SK-N-SH treated with all-trans-retinoic acid at 6 μM for 48 hours (cell line): ENCODE measurements at regions not wholly inside any gene's neighbourhood (a gene's known extent, or its start where the extent isn't known, plus 50 kb on each side); places are given as distances from the start of the nearest gene placed in this dataset.

Experiments
- ATAC-seq: fragments of 200-7000 bp; cut with Tn5 transposase; 3 replicates; pipeline ENCODE4 v1.9.1; 2020; ENCODE audit warnings: mild to moderate bottlenecking, moderate library complexity
- BACH2 ChIP-seq: fragments of 250-450 bp; sonication (Bioruptor Pico); IDR thresholded peaks from 2 replicates; pipeline ENCODE4 v1.9.0; 2021; ENCODE audit warnings: mild to moderate bottlenecking, borderline replicate concordance
- CSDC2 ChIP-seq: fragments of 250-450 bp; sonication (Bioruptor Pico); IDR thresholded peaks from 2 replicates; pipeline ENCODE4 v1.5.0; 2020; ENCODE audit warnings: mild to moderate bottlenecking, moderate library complexity
- CSRNP3 ChIP-seq: fragments of 250-450 bp; sonication (Bioruptor Pico); IDR thresholded peaks from 2 replicates; pipeline ENCODE4 v1.5.1; 2021; ENCODE audit warnings: mild to moderate bottlenecking, moderate library complexity
- ESRRG ChIP-seq: fragments of 250-450 bp; sonication (Bioruptor Pico); IDR thresholded peaks from 2 replicates; pipeline ENCODE4 v1.6.1; 2021; ENCODE audit warnings: mild to moderate bottlenecking
- GLIS3 ChIP-seq: fragments of 250-450 bp; sonication (Bioruptor Pico); IDR thresholded peaks from 2 replicates; pipeline ENCODE4 v1.5.0; 2020; ENCODE audit warnings: mild to moderate bottlenecking, moderate library complexity
- ISL1 ChIP-seq: fragments of 250-450 bp; sonication (Bioruptor Pico); IDR thresholded peaks from 2 replicates; pipeline ENCODE4 v2.1.2; 2022; ENCODE audit warnings: mild to moderate bottlenecking, moderate library complexity
- OSR1 ChIP-seq: fragments of 250-450 bp; sonication (Bioruptor Pico); IDR thresholded peaks from 2 replicates; pipeline ENCODE4 v1.8.0; 2022; ENCODE audit warnings: moderate library complexity, mild to moderate bottlenecking, inconsistent platforms
- POU6F1 ChIP-seq: fragments of 250-450 bp; sonication (Bioruptor Pico); IDR thresholded peaks from 2 replicates; pipeline ENCODE4 v1.8.0; 2021; ENCODE audit warnings: low read depth, mild to moderate bottlenecking, moderate library complexity, borderline replicate concordance
- PPARA ChIP-seq: fragments of 250-450 bp; sonication (Bioruptor Pico); IDR thresholded peaks from 2 replicates; pipeline ENCODE4 v1.5.0; 2020; ENCODE audit warnings: mild to moderate bottlenecking, borderline replicate concordance
- RARB ChIP-seq: fragments of 250-450 bp; sonication (Bioruptor Pico); IDR thresholded peaks from 2 replicates; pipeline ENCODE4 v1.8.0; 2021; ENCODE audit warnings: mild to moderate bottlenecking, moderate library complexity
- SNAI2 ChIP-seq: fragments of 250-450 bp; sonication (Bioruptor Pico); IDR thresholded peaks from 2 replicates; pipeline ENCODE4 v1.5.0; 2020; ENCODE audit warnings: mild to moderate bottlenecking, moderate library complexity
- TCF4 ChIP-seq: fragments of 250-450 bp; sonication (Bioruptor Pico); IDR thresholded peaks from 2 replicates; pipeline ENCODE4 v1.8.0; 2021; ENCODE audit warnings: mild to moderate bottlenecking, moderate library complexity, borderline replicate concordance
- TOX ChIP-seq: fragments of 250-450 bp; sonication (Bioruptor Pico); IDR thresholded peaks from 2 replicates; pipeline ENCODE4 v1.8.0; 2021; ENCODE audit warnings: mild to moderate bottlenecking, moderate library complexity, borderline replicate concordance
- TSHZ2 ChIP-seq: fragments of 250-450 bp; sonication (Bioruptor Pico); IDR thresholded peaks from 2 replicates; pipeline ENCODE4 v1.5.0; 2020; ENCODE audit warnings: mild to moderate bottlenecking, moderate library complexity
- ZC3H10 ChIP-seq: fragments of 250-450 bp; sonication (Bioruptor Pico); IDR thresholded peaks from 2 replicates; pipeline ENCODE4 v1.5.1; 2021; ENCODE audit warnings: mild to moderate bottlenecking, moderate library complexity
- ZFP3 ChIP-seq: fragments of 250-450 bp; sonication (Bioruptor Pico); IDR thresholded peaks from 2 replicates; pipeline ENCODE4 v1.5.0; 2020; ENCODE audit warnings: mild to moderate bottlenecking, moderate library complexity
- ZFP30 ChIP-seq: fragments of 450-650 bp; formaldehyde crosslinking; IDR thresholded peaks from 2 replicates; pipeline ENCODE4 v1.5.0; 2022; ENCODE audit warnings: mild to moderate bottlenecking, moderate library complexity
- ZNF565 ChIP-seq: fragments of 450-650 bp; formaldehyde crosslinking; conservative IDR thresholded peaks from 2 replicates; pipeline ENCODE4 v1.5.0; 2020; ENCODE audit warnings: low read depth, mild to moderate bottlenecking, moderate library complexity
- ZNF70 ChIP-seq: fragments of 450-650 bp; formaldehyde crosslinking; IDR thresholded peaks from 2 replicates; pipeline ENCODE4 v1.5.0; 2020; ENCODE audit warnings: mild to moderate bottlenecking, moderate library complexity
- ZNF8 ChIP-seq: fragments of 450-650 bp; formaldehyde crosslinking; IDR thresholded peaks from 2 replicates; pipeline ENCODE4 v1.5.0; 2020; ENCODE audit warnings: mild to moderate bottlenecking, moderate library complexity
- TF ChIP-seq, protein P1 (sequence below): fragments of 250-450 bp; sonication (Bioruptor Pico); IDR thresholded peaks from 2 replicates; pipeline ENCODE4 v1.5.1; 2020; ENCODE audit warnings: low read depth, mild to moderate bottlenecking, moderate library complexity
- TF ChIP-seq, protein P2 (sequence below): fragments of 250-450 bp; sonication (Bioruptor Pico); IDR thresholded peaks from 2 replicates; pipeline ENCODE4 v1.8.0; 2020; ENCODE audit warnings: mild to moderate bottlenecking, moderate library complexity, borderline replicate concordance

DNA sequence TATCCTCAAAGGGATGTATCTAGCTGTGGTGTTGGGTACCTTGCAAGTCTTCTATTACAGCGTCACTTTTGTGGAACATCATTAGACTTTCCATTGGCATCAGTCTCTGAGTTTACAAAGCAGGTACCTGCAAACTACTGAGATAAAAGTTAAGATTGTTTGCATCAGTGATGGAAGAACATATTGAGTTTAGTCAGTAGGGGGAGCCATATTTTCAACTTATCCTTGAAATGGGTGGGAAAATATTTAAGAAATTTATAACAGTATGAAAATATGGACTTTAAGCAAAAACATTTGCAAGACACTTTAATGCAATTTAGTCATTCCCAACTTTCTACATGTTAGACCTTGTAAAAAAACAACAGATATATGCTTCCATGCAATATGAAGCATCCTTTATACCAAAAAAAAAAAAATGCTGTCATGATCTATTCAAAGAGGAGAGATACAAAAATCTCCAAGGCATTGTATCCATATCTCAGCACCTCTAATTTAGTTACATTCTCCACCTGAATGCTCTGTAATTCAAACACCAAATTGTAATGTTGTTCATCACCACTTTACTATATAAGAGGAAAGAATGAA, 98.6 kb upstream of the ADAMTS19 start (continued):
- TF ChIP-seq PPARA (CRISPR knock-in tag): no peak

- no peak for TF ChIP-seq TOX (CRISPR knock-in tag)
- no peak for TF ChIP-seq ISL1 (CRISPR knock-in tag)
- TF ChIP-seq POU6F1: no peak
- TF ChIP-seq CSDC2 (CRISPR knock-in tag): no peak
- TF ChIP-seq ZNF8: no peak
- ATAC-seq: no peak
These were observed 97.6 kb upstream of the ADAMTS19 start for GRCh38 chr5:129362456-129362855.

GRCh38 chr5:129363991-129364390, 96.1 kb upstream of the ADAMTS19 start:
- no peak for ATAC-seq
- no peak for TF ChIP-seq ZC3H10 (CRISPR knock-in tag)

DNA sequence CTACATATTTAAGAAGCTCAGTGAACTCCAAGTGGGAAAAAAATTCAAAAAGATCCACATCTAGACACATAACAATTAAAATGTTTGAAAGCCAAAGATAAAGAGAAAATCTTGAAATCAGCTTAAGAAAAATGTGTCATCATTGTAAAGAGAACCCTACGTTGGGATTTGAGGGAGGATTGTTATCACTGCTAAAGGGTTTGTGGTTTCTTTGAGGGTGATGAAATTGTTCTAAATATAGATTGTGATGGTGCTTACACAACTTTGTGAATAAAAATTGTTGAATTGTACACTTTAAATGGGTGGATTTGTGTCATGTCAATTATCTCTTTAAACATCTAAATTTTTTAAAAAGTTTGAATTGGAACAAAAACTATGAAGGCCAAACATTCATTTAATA, 92.2 kb upstream of the ADAMTS19 start:
- ATAC-seq: no peak
- no peak for TF ChIP-seq ZC3H10 (CRISPR knock-in tag)
- TF ChIP-seq SNAI2 (CRISPR knock-in tag): no peak
- no peak for TF ChIP-seq CSDC2 (CRISPR knock-in tag)
- no peak for TF ChIP-seq ZNF565
- no peak for TF ChIP-seq ZFP3 (CRISPR knock-in tag)
- TF ChIP-seq ISL1 (CRISPR knock-in tag): no peak
- no peak for TF ChIP-seq ZNF70 (CRISPR knock-in tag)
- no peak for TF ChIP-seq PPARA (CRISPR knock-in tag)
- TF ChIP-seq CSRNP3 (CRISPR knock-in tag): no peak
- TF ChIP-seq TSHZ2: no peak
- no peak for TF ChIP-seq RARB (CRISPR knock-in tag)
- no peak for TF ChIP-seq ESRRG (CRISPR knock-in tag)
- no peak for TF ChIP-seq OSR1 (CRISPR knock-in tag)

DNA sequence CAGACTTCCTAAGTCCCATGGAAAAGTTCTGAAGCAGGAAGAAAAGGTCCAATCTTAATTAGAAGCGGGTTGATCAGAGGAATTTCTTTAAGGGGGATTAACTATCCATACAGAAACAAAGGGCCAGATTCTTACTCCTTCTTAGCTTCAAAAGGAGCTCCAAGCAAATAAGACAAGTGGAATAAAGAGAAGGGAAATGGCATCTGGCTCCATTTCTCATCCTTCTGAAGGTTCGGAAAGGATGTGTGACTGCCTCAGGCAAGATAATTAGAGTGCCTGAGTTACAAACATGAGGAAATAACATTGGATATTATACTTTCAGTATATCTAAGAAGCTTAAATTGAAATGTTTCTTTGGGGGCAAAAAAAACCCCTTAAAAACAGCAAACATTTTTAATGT, 88.1 kb upstream of the ADAMTS19 start:
- no peak for ATAC-seq
- TF ChIP-seq TCF4 (CRISPR knock-in tag): no peak
- TF ChIP-seq, protein P1, sequence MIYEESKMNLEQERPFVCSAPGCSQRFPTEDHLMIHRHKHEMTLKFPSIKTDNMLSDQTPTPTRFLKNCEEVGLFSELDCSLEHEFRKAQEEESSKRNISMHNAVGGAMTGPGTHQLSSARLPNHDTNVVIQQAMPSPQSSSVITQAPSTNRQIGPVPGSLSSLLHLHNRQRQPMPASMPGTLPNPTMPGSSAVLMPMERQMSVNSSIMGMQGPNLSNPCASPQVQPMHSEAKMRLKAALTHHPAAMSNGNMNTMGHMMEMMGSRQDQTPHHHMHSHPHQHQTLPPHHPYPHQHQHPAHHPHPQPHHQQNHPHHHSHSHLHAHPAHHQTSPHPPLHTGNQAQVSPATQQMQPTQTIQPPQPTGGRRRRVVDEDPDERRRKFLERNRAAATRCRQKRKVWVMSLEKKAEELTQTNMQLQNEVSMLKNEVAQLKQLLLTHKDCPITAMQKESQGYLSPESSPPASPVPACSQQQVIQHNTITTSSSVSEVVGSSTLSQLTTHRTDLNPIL: no peak
- TF ChIP-seq RARB (CRISPR knock-in tag): no peak
- no peak for TF ChIP-seq PPARA (CRISPR knock-in tag)
- no peak for TF ChIP-seq ZNF70 (CRISPR knock-in tag)
- TF ChIP-seq ISL1 (CRISPR knock-in tag): no peak
- TF ChIP-seq ZC3H10 (CRISPR knock-in tag): no peak
- no peak for TF ChIP-seq GLIS3 (CRISPR knock-in tag)
- TF ChIP-seq, protein P2, sequence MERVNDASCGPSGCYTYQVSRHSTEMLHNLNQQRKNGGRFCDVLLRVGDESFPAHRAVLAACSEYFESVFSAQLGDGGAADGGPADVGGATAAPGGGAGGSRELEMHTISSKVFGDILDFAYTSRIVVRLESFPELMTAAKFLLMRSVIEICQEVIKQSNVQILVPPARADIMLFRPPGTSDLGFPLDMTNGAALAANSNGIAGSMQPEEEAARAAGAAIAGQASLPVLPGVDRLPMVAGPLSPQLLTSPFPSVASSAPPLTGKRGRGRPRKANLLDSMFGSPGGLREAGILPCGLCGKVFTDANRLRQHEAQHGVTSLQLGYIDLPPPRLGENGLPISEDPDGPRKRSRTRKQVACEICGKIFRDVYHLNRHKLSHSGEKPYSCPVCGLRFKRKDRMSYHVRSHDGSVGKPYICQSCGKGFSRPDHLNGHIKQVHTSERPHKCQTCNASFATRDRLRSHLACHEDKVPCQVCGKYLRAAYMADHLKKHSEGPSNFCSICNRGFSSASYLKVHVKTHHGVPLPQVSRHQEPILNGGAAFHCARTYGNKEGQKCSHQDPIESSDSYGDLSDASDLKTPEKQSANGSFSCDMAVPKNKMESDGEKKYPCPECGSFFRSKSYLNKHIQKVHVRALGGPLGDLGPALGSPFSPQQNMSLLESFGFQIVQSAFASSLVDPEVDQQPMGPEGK (CRISPR knock-in tag): no peak
- no peak for TF ChIP-seq OSR1 (CRISPR knock-in tag)
- no peak for TF ChIP-seq CSDC2 (CRISPR knock-in tag)
- no peak for TF ChIP-seq TOX (CRISPR knock-in tag)
- no peak for TF ChIP-seq ZFP30 (CRISPR knock-in tag)
- no peak for TF ChIP-seq BACH2
- no peak for TF ChIP-seq ZNF8
- no peak for TF ChIP-seq CSRNP3 (CRISPR knock-in tag)
